Fibroblast of lung (primary cell): ENCODE measurements at regions not wholly inside any gene's neighbourhood (a gene's known extent, or its start where the extent isn't known, plus 50 kb on each side); places are given as distances from the start of the nearest gene placed in this dataset.

Experiments used
- DNase-seq, 2 donors: peaks; one replicate each; pipeline versions ENCODE4 v3.0.0 to v3.0.0-alpha.2; 2010; ENCODE audit warnings: low read depth in 2 of 2
- H2AFZ ChIP-seq: 2 replicates; pipeline ENCODE4 v1.5.1; 2012; ENCODE audit warnings: low read length, control low read depth, inconsistent platforms
- H3K27ac ChIP-seq: 2 replicates; pipeline ENCODE4 v1.5.1; 2011; ENCODE audit warnings: low read length, control low read depth; ENCODE audit not compliant: insufficient read depth
- H3K27me3 ChIP-seq: 2 replicates; pipeline ENCODE4 v1.5.1; 2011; ENCODE audit warnings: mild to moderate bottlenecking, low read length; ENCODE audit not compliant: control insufficient read depth, insufficient read depth
- H3K36me3 ChIP-seq: 2 replicates; pipeline ENCODE4 v1.5.1; 2011; ENCODE audit warnings: low read length; ENCODE audit not compliant: control insufficient read depth, insufficient read depth
- H3K4me1 ChIP-seq: 2 replicates; pipeline ENCODE4 v1.5.1; 2011; ENCODE audit warnings: low read length; ENCODE audit not compliant: control insufficient read depth, insufficient read depth; ENCODE audit errors: extremely low read depth
- H3K4me2 ChIP-seq: 2 replicates; pipeline ENCODE4 v1.5.1; 2011; ENCODE audit warnings: low read length, control low read depth; ENCODE audit not compliant: insufficient read depth; ENCODE audit errors: extremely low read depth
- H3K4me3 ChIP-seq, 4 experiments: fragments of 200-600 bp in 1 of 4; sonication (generic) in 1 of 4; replicated peaks in 1 of 4; 2 replicates each; pipeline ENCODE4 v1.5.1; 2011 to 2016; ENCODE audit warnings: low read length in 4 of 4, low read depth in 3 of 4, mild to moderate bottlenecking in 3 of 4, control low read depth in 2 of 4, inconsistent platforms in 1 of 4, mixed read lengths in 1 of 4; ENCODE audit not compliant: insufficient read depth in 1 of 4; ENCODE audit errors: control extremely low read depth in 1 of 4
- H3K79me2 ChIP-seq: 2 replicates; pipeline ENCODE4 v1.5.1; 2012; ENCODE audit warnings: mild to moderate bottlenecking, low read length, inconsistent platforms; ENCODE audit not compliant: control insufficient read depth, insufficient read depth
- H3K9ac ChIP-seq: 2 replicates; pipeline ENCODE4 v1.5.1; 2011; ENCODE audit warnings: mild to moderate bottlenecking, low read length, control low read depth; ENCODE audit not compliant: insufficient read depth
- H3K9me3 ChIP-seq: 2 replicates; pipeline ENCODE4 v1.5.1; 2012; ENCODE audit warnings: low read depth, low read length; ENCODE audit not compliant: control insufficient read depth, insufficient read depth
- H4K20me1 ChIP-seq: 2 replicates; pipeline ENCODE4 v1.5.1; 2011; ENCODE audit warnings: low read length; ENCODE audit not compliant: control insufficient read depth, insufficient read depth; ENCODE audit errors: extremely low read depth
- EZH2 ChIP-seq: IDR thresholded peaks from 2 replicates; pipeline ENCODE4 v1.5.1; 2012; ENCODE audit warnings: low read length, control low read depth, mild to moderate bottlenecking; ENCODE audit errors: missing control alignments
- TF ChIP-seq, protein P1 (sequence below), 2 donors: IDR thresholded peaks in 1 of 2; conservative IDR thresholded peaks in 1 of 2; 1 replicate in 1 of 2; 2 replicates in 1 of 2; pipeline ENCODE4 v1.5.1; 2011 to 2012; ENCODE audit warnings: low read length in 2 of 2, control low read depth in 1 of 2, inconsistent platforms in 1 of 2, low read depth in 1 of 2, mild to moderate bottlenecking in 1 of 2

DNA sequence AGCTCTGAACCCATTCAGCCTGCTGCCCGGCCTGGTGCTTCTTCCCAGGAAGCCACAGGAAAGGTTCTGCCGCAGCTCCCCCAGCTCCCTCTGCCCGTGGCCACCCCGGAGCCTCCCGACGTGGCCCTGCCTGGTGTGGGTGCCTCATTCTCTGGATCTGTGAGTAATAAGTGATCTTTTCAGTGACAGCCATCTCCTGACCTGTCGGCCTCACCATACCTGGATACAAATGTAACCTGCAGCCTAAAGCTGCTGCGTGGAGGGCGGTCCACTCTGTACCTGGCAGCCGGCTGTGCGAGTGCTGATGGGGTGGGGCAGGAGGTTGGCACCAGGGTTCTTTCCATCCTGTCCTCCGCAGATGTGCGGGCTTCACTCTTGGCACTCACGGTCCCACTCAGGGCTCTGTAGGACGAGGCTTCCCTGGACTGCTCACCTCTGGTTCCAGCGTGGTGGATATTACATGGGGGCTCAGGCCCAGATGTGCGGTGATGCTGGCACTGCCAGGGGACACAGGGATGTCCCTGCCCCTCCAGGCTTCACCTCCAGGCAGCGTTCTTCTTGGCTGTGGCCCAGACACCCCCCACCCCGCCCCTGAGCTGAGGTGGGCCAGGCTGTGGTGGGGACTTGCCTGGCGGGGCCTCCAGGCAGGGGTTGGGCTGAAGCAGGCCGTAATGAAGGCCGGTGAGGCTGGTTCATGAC, 748.5 kb downstream of the BRD1 start:
- Histone ChIP-seq H3K9me3 (no peaks in the 10 kb centered on the region), H3K27me3 (no peaks in the 10 kb centered on the region), H3K27ac (no peak overlapping the region), H3K4me2 (no peak overlapping the region), H3K4me3 (no peak overlapping the region), H2AFZ (no peak overlapping the region), H3K9ac (no peak overlapping the region), H3K36me3 (no peaks in the 10 kb centered on the region), H3K4me1 (no peaks in the 10 kb centered on the region), H3K79me2 (no peaks in the 10 kb centered on the region), H4K20me1 (no peaks in the 10 kb centered on the region)
- TF ChIP-seq, protein P1, sequence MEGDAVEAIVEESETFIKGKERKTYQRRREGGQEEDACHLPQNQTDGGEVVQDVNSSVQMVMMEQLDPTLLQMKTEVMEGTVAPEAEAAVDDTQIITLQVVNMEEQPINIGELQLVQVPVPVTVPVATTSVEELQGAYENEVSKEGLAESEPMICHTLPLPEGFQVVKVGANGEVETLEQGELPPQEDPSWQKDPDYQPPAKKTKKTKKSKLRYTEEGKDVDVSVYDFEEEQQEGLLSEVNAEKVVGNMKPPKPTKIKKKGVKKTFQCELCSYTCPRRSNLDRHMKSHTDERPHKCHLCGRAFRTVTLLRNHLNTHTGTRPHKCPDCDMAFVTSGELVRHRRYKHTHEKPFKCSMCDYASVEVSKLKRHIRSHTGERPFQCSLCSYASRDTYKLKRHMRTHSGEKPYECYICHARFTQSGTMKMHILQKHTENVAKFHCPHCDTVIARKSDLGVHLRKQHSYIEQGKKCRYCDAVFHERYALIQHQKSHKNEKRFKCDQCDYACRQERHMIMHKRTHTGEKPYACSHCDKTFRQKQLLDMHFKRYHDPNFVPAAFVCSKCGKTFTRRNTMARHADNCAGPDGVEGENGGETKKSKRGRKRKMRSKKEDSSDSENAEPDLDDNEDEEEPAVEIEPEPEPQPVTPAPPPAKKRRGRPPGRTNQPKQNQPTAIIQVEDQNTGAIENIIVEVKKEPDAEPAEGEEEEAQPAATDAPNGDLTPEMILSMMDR (conservative IDR thresholded peaks at IDR 0.05 in 1 of 2, IDR thresholded peaks at IDR 0.05 in 1 of 2; ENCODE audit: low read depth in 1 of 2, low read length in 2 of 2), result no peak
- TF ChIP-seq EZH2, result no peak
- DNase-seq, result no peak

DNA sequence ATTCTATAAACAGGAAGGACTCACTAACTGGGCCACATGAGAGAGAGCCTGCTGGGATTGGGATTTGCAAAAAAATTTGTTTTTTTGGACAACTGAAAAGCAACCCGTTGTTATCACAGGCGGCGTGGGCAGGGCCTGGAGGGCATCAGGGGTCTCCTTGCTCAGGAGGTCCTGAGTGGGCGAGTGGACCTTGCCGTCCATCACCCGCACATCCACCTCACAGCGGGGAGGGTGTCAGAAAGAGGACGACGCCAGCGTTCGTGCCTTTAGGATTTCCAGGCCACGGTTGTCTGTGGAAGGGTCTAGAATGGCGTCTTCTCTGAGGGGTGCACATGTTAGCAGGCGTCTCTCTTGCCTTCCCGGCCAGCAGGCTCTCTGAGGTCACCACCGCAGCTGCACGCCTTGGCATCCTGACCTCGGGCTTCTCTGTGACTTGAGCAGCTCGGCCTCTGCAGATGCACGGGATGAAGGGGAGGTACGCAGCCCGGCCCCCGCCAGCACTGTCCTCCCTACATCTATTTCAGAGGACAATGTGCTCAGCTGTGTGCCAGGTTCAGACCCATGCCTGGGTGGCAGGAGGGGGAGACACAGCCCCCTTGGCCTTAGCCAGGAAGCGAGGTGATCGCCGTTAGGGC, 749.5 kb downstream of the BRD1 start:
- no peak for TF ChIP-seq EZH2
- TF ChIP-seq, protein P1 (conservative IDR thresholded peaks at IDR 0.05 in 1 of 2, IDR thresholded peaks at IDR 0.05 in 1 of 2; ENCODE audit: low read depth in 1 of 2, low read length in 2 of 2), result no peak

DNA sequence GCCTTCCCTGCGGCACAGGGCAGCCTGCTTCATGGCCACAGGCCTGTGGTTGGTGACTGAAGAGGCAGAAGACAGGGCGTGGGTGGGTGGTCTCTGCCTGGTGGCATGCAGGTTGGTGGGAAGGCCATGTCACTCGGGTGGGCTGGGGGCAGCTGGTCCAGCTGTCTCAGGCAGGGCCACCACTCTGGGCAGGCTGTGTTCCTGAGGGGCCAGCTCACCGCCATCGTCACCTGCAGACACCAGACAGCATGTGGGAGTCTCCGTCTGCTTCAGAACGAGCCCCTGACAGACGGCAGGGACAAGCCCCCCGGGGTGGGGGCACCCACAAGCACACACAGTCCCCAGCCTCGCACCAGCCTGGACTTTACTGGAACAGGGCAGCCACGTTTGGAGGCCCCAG, 750.1 kb downstream of the BRD1 start:
- peaks cover 6% of the 10 kb centered on the region for H3K9me3 ChIP-seq
- H3K27me3 ChIP-seq, result no peaks in the 10 kb centered on the region
- H3K36me3 ChIP-seq, result no peaks in the 10 kb centered on the region
- TF ChIP-seq, protein P1 (conservative IDR thresholded peaks at IDR 0.05 in 1 of 2, IDR thresholded peaks at IDR 0.05 in 1 of 2; ENCODE audit: low read depth in 1 of 2, low read length in 2 of 2), result no peak
- TF ChIP-seq EZH2, result no peak
- H2AFZ ChIP-seq, result no peak overlapping the region
- H3K4me3 ChIP-seq, result no peak overlapping the region
- no peaks in the 10 kb centered on the region for H3K79me2 ChIP-seq
- no peaks in the 10 kb centered on the region for H4K20me1 ChIP-seq
- no peaks in the 10 kb centered on the region for H3K4me1 ChIP-seq
- H3K4me2 ChIP-seq, result no peak overlapping the region
- DNase-seq, result no peak
- no peak overlapping the region for H3K9ac ChIP-seq
- H3K27ac ChIP-seq, result no peak overlapping the region

More for the DNA sequence above, 749.5 kb downstream of the BRD1 start:
- Histone ChIP-seq H3K9ac (no peak overlapping the region), H4K20me1 (no peaks in the 10 kb centered on the region), H3K4me3 (no peak overlapping the region), H3K9me3 (peaks cover 6% of the 10 kb centered on the region), H3K36me3 (no peaks in the 10 kb centered on the region), H3K4me2 (no peak overlapping the region), H3K27me3 (no peaks in the 10 kb centered on the region), H3K79me2 (no peaks in the 10 kb centered on the region), H3K4me1 (no peaks in the 10 kb centered on the region), H3K27ac (no peak overlapping the region), H2AFZ (no peak overlapping the region)
- DNase-seq, result no peak
